IgD-negative memory B cell (primary cell): ENCODE measurements at regions not wholly inside any gene's neighbourhood (a gene's known extent, or its start where the extent isn't known, plus 50 kb on each side); places are given as distances from the start of the nearest gene placed in this dataset.

Experiments
- H3K27ac Mint-ChIP-seq, 3 donors: one replicate each; pipeline ENCODE4 v1.8.0; 2020 to 2022; ENCODE audit warnings: mild to moderate bottlenecking in 3 of 3, mixed read lengths in 3 of 3, moderate library complexity in 1 of 3
- H3K27me3 Mint-ChIP-seq: one replicate; pipeline ENCODE4 v1.8.0; 2021; ENCODE audit warnings: mixed read lengths
- H3K36me3 Mint-ChIP-seq: one replicate; pipeline ENCODE4 v1.8.0; 2020; ENCODE audit warnings: mild to moderate bottlenecking, mixed read lengths
- H3K4me1 Mint-ChIP-seq, 3 donors: one replicate each; pipeline ENCODE4 v1.8.0; 2020 to 2022; ENCODE audit warnings: mixed read lengths in 3 of 3, mild to moderate bottlenecking in 1 of 3
- H3K4me3 Mint-ChIP-seq, 4 donors: one replicate each; pipeline ENCODE4 v1.8.0; 2020 to 2022; ENCODE audit warnings: mild to moderate bottlenecking in 4 of 4, mixed read lengths in 4 of 4, moderate library complexity in 3 of 4
- H3K9me3 Mint-ChIP-seq, 3 donors: one replicate each; pipeline ENCODE4 v1.8.0; 2020 to 2021; ENCODE audit warnings: mixed read lengths in 3 of 3, mild to moderate bottlenecking in 1 of 3

GRCh38 chr5:156256642-156257041, 70.3 kb upstream of the SGCD start:
- H3K4me1 Mint-ChIP-seq: no peaks in the 10 kb centered on the region
- no peaks in the 10 kb centered on the region for H3K9me3 Mint-ChIP-seq
- no peaks in the 10 kb centered on the region for H3K36me3 Mint-ChIP-seq
- H3K4me3 Mint-ChIP-seq: no peak overlapping the region
- no peak overlapping the region for H3K27ac Mint-ChIP-seq
- no peaks in the 10 kb centered on the region for H3K27me3 Mint-ChIP-seq

- Mint-ChIP-seq H3K4me3 (no peak overlapping the region), H3K27ac (no peak overlapping the region), H3K36me3 (no peaks in the 10 kb centered on the region), H3K4me1 (no peaks in the 10 kb centered on the region), H3K9me3 (no peaks in the 10 kb centered on the region), H3K27me3 (no peaks in the 10 kb centered on the region)
These were observed 68.0 kb upstream of the SGCD start for GRCh38 chr5:156258934-156259333.

- Mint-ChIP-seq H3K4me1 (no peaks in the 10 kb centered on the region), H3K36me3 (no peaks in the 10 kb centered on the region), H3K4me3 (no peak overlapping the region), H3K27ac (no peak overlapping the region), H3K9me3 (no peaks in the 10 kb centered on the region), H3K27me3 (no peaks in the 10 kb centered on the region)
These were observed 67.3 kb upstream of the SGCD start for GRCh38 chr5:156259618-156260017.

- Mint-ChIP-seq H3K27me3 (no peaks in the 10 kb centered on the region), H3K4me1 (no peaks in the 10 kb centered on the region), H3K9me3 (no peaks in the 10 kb centered on the region), H3K4me3 (no peak overlapping the region), H3K27ac (no peak overlapping the region), H3K36me3 (no peaks in the 10 kb centered on the region)
These were observed 65.6 kb upstream of the SGCD start for GRCh38 chr5:156261275-156261939.

- Mint-ChIP-seq H3K4me1 (no peaks in the 10 kb centered on the region), H3K27me3 (no peaks in the 10 kb centered on the region), H3K36me3 (no peaks in the 10 kb centered on the region), H3K4me3 (no peak overlapping the region), H3K9me3 (peaks cover 5 to 10% (median 10%) of the 10 kb centered on the region in 3 donors), H3K27ac (no peak overlapping the region)
These were observed 55.4 kb upstream of the SGCD start for GRCh38 chr5:156271569-156271968.

- H3K9me3 Mint-ChIP-seq: peaks cover 3 to 10% (median 10%) of the 10 kb centered on the region in 3 donors
- no peaks in the 10 kb centered on the region for H3K4me1 Mint-ChIP-seq
- H3K27me3 Mint-ChIP-seq: no peaks in the 10 kb centered on the region
These were observed 54.8 kb upstream of the SGCD start for GRCh38 chr5:156272139-156272538.

GRCh38 chr5:156273325-156273724, 53.6 kb upstream of the SGCD start:
- peaks cover 3 to 10% (median 6%) of the 10 kb centered on the region in 3 donors for H3K9me3 Mint-ChIP-seq
- no peaks in the 10 kb centered on the region for H3K27me3 Mint-ChIP-seq
- H3K4me1 Mint-ChIP-seq: no peaks in the 10 kb centered on the region
- no peaks in the 10 kb centered on the region for H3K36me3 Mint-ChIP-seq
- H3K27ac Mint-ChIP-seq: no peak overlapping the region
- H3K4me3 Mint-ChIP-seq: no peak overlapping the region

More at GRCh38 chr5:156272139-156272538, 54.8 kb upstream of the SGCD start:
- no peaks in the 10 kb centered on the region for H3K36me3 Mint-ChIP-seq
- no peak overlapping the region for H3K4me3 Mint-ChIP-seq
- no peak overlapping the region for H3K27ac Mint-ChIP-seq

- Mint-ChIP-seq H3K9me3 (peaks cover 3 to 5% (median 4%) of the 10 kb centered on the region in 3 donors), H3K27me3 (no peaks in the 10 kb centered on the region), H3K27ac (no peak overlapping the region), H3K4me1 (no peaks in the 10 kb centered on the region), H3K4me3 (no peak overlapping the region), H3K36me3 (no peaks in the 10 kb centered on the region)
These were observed 52.5 kb upstream of the SGCD start for GRCh38 chr5:156274453-156274852.
